ENCODE measurements at regions not wholly inside any gene's neighbourhood (a gene's known extent, or its start where the extent isn't known, plus 50 kb on each side); places are given as distances from the start of the nearest gene placed in this dataset.
"Not testable (repeated sequence)": the region's sequence is repeated elsewhere in the genome, so short reads cannot be mapped to it uniquely, and the experiment has no call there.

- no peaks in the 10 kb centered on the region for H3K36me3 Mint-ChIP-seq
- no peaks in the 10 kb centered on the region for H3K4me1 Mint-ChIP-seq
- no peak overlapping the region for H3K4me3 Mint-ChIP-seq
These were observed 92.2 kb upstream of the SLIT2 start for GRCh38 chr4:20159516-20159915.

GRCh38 chr4:20158195-20158594, 93.5 kb upstream of the SLIT2 start:
- Mint-ChIP-seq H3K27ac (no peak overlapping the region), H3K36me3 (no peaks in the 10 kb centered on the region), H3K4me3 (no peak overlapping the region), H3K4me1 (no peaks in the 10 kb centered on the region), H3K9me3 (peaks cover 7 to 48% (median 17%) of the 10 kb centered on the region in 6 donors), H3K27me3 (ENCODE audit: low read depth in 3 of 3) (peaks cover 0 to 3% (median 0%) of the 10 kb centered on the region in 3 donors)
- no peak for DNase-seq

More at GRCh38 chr4:20159516-20159915, 92.2 kb upstream of the SLIT2 start:
- Mint-ChIP-seq H3K27ac (no peak overlapping the region), H3K27me3 (ENCODE audit: low read depth in 3 of 3) (peaks cover 0 to 3% (median 0%) of the 10 kb centered on the region in 3 donors), H3K9me3 (peaks cover 14 to 44% (median 19%) of the 10 kb centered on the region in 6 donors)
- no peak for DNase-seq

GRCh38 chr4:20151436-20151835, 100.3 kb upstream of the SLIT2 start:
- H3K36me3 Mint-ChIP-seq, result no peaks in the 10 kb centered on the region
- H3K27ac Mint-ChIP-seq, result no peak overlapping the region
- no peak for DNase-seq
- no peaks in the 10 kb centered on the region for H3K4me1 Mint-ChIP-seq
- H3K4me3 Mint-ChIP-seq, result no peak overlapping the region
- peaks cover 0 to 1% (median 0%) of the 10 kb centered on the region in 3 donors for H3K27me3 Mint-ChIP-seq (ENCODE audit: low read depth in 3 of 3)
- peaks cover 0 to 21% (median 9%) of the 10 kb centered on the region in 6 donors for H3K9me3 Mint-ChIP-seq

- H3K36me3 Mint-ChIP-seq; H3K27ac Mint-ChIP-seq; H3K27me3 Mint-ChIP-seq (ENCODE audit: low read depth in 3 of 3); H3K4me1 Mint-ChIP-seq; DNase-seq; H3K4me3 Mint-ChIP-seq: not testable (repeated sequence)
- H3K9me3 Mint-ChIP-seq, result peaks cover 5 to 26% (median 16%) of the 10 kb centered on the region in 6 donors
These were observed 102.6 kb upstream of the SLIT2 start for GRCh38 chr4:20149143-20149542.

GRCh38 chr4:20137176-20137575, 114.5 kb upstream of the SLIT2 start:
- DNase-seq, result no peak
- Mint-ChIP-seq H3K4me1 (no peaks in the 10 kb centered on the region), H3K4me3 (no peak overlapping the region), H3K9me3 (peaks cover 5 to 36% (median 22%) of the 10 kb centered on the region in 6 donors), H3K27me3 (ENCODE audit: low read depth in 3 of 3) (no peaks in the 10 kb centered on the region), H3K36me3 (no peaks in the 10 kb centered on the region), H3K27ac (no peak overlapping the region)

- Mint-ChIP-seq H3K9me3 (peaks cover 4 to 23% (median 9%) of the 10 kb centered on the region in 6 donors), H3K27ac (no peak overlapping the region), H3K4me1 (no peaks in the 10 kb centered on the region), H3K27me3 (ENCODE audit: low read depth in 3 of 3) (no peaks in the 10 kb centered on the region), H3K36me3 (no peaks in the 10 kb centered on the region), H3K4me3 (no peak overlapping the region)
- no peak for DNase-seq
These were observed 124.1 kb upstream of the SLIT2 start for GRCh38 chr4:20127626-20128025.

GRCh38 chr4:20126906-20127305, 124.8 kb upstream of the SLIT2 start:
- no peaks in the 10 kb centered on the region for H3K27me3 Mint-ChIP-seq (ENCODE audit: low read depth in 3 of 3)
- no peak for DNase-seq
- H3K4me1 Mint-ChIP-seq, result no peaks in the 10 kb centered on the region
- H3K36me3 Mint-ChIP-seq, result no peaks in the 10 kb centered on the region
- no peak overlapping the region for H3K4me3 Mint-ChIP-seq
- H3K27ac Mint-ChIP-seq, result no peak overlapping the region
- peaks cover 4 to 23% (median 7%) of the 10 kb centered on the region in 6 donors for H3K9me3 Mint-ChIP-seq

GRCh38 chr4:20124317-20125026, 127.2 kb upstream of the SLIT2 start:
- Mint-ChIP-seq H3K27ac (no peak overlapping the region), H3K4me3 (no peak overlapping the region), H3K36me3 (no peaks in the 10 kb centered on the region), H3K27me3 (ENCODE audit: low read depth in 3 of 3) (no peaks in the 10 kb centered on the region), H3K9me3 (peaks cover 0 to 21% (median 4%) of the 10 kb centered on the region in 6 donors), H3K4me1 (no peaks in the 10 kb centered on the region)
- no peak for DNase-seq

- no peak for DNase-seq
- Mint-ChIP-seq H3K9me3 (peaks cover 0 to 21% (median 4%) of the 10 kb centered on the region in 6 donors), H3K27me3 (ENCODE audit: low read depth in 3 of 3) (no peaks in the 10 kb centered on the region), H3K27ac (no peak overlapping the region), H3K4me3 (no peak overlapping the region), H3K4me1 (no peaks in the 10 kb centered on the region), H3K36me3 (no peaks in the 10 kb centered on the region)
These were observed 129.3 kb upstream of the SLIT2 start for GRCh38 chr4:20122198-20122988.

- Mint-ChIP-seq H3K36me3 (no peaks in the 10 kb centered on the region), H3K9me3 (peaks cover under 1 to 24% (median 8%) of the 10 kb centered on the region in 6 donors), H3K27ac (no peak overlapping the region), H3K4me1 (no peaks in the 10 kb centered on the region), H3K27me3 (ENCODE audit: low read depth in 3 of 3) (peaks cover 0 to under 1% (median under 1%) of the 10 kb centered on the region in 3 donors), H3K4me3 (no peak overlapping the region)
- no peak for DNase-seq
These were observed 132.6 kb upstream of the SLIT2 start for GRCh38 chr4:20119141-20119540.

GRCh38 chr4:20109391-20109790, 142.3 kb upstream of the SLIT2 start:
- Mint-ChIP-seq H3K27me3 (ENCODE audit: low read depth in 3 of 3) (peaks cover 0 to 2% (median 1%) of the 10 kb centered on the region in 3 donors), H3K36me3 (no peaks in the 10 kb centered on the region), H3K4me1 (no peaks in the 10 kb centered on the region), H3K4me3 (no peak overlapping the region), H3K9me3 (peaks cover 3 to 33% (median 18%) of the 10 kb centered on the region in 6 donors), H3K27ac (no peak overlapping the region)
- DNase-seq, result no peak

GRCh38 chr4:20106921-20107320, 144.8 kb upstream of the SLIT2 start:
- Mint-ChIP-seq H3K4me1 (no peaks in the 10 kb centered on the region), H3K4me3 (no peak overlapping the region), H3K27me3 (ENCODE audit: low read depth in 3 of 3) (peaks cover 0 to 1% (median 0%) of the 10 kb centered on the region in 3 donors), H3K9me3 (peaks cover 3 to 27% (median 16%) of the 10 kb centered on the region in 6 donors), H3K36me3 (no peaks in the 10 kb centered on the region), H3K27ac (no peak overlapping the region)
- DNase-seq, result no peak

- H3K27ac Mint-ChIP-seq, result no peak overlapping the region
- H3K4me3 Mint-ChIP-seq, result no peak overlapping the region
- H3K9me3 Mint-ChIP-seq, result peaks cover 6 to 27% (median 14%) of the 10 kb centered on the region in 6 donors
- no peaks in the 10 kb centered on the region for H3K36me3 Mint-ChIP-seq
- no peak for DNase-seq
- no peaks in the 10 kb centered on the region for H3K27me3 Mint-ChIP-seq (ENCODE audit: low read depth in 3 of 3)
- no peaks in the 10 kb centered on the region for H3K4me1 Mint-ChIP-seq
These were observed 149.9 kb upstream of the SLIT2 start for GRCh38 chr4:20101831-20102230.

GRCh38 chr4:20096911-20097310, 154.8 kb upstream of the SLIT2 start:
- peaks cover 4 to 46% (median 16%) of the 10 kb centered on the region in 6 donors for H3K9me3 Mint-ChIP-seq
- H3K27me3 Mint-ChIP-seq (ENCODE audit: low read depth in 3 of 3), result no peaks in the 10 kb centered on the region
- H3K4me3 Mint-ChIP-seq, result no peak overlapping the region
- no peak overlapping the region for H3K27ac Mint-ChIP-seq
- no peak for DNase-seq
- no peaks in the 10 kb centered on the region for H3K4me1 Mint-ChIP-seq
- H3K36me3 Mint-ChIP-seq, result no peaks in the 10 kb centered on the region

All from immature natural killer cell (primary cell).